HG02610 (cell line): ENCODE measurements at regions not wholly inside any gene's neighbourhood (a gene's known extent, or its start where the extent isn't known, plus 50 kb on each side); places are given as distances from the start of the nearest gene placed in this dataset.

ENCODE experiments used
- ATAC-seq: cut with Tn5 transposase; IDR thresholded peaks from one replicate; pipeline ENCODE4 v1.9.1; 2021; ENCODE audit warnings: mild to moderate bottlenecking, moderate library complexity; ENCODE audit not compliant: unreplicated experiment

DNA sequence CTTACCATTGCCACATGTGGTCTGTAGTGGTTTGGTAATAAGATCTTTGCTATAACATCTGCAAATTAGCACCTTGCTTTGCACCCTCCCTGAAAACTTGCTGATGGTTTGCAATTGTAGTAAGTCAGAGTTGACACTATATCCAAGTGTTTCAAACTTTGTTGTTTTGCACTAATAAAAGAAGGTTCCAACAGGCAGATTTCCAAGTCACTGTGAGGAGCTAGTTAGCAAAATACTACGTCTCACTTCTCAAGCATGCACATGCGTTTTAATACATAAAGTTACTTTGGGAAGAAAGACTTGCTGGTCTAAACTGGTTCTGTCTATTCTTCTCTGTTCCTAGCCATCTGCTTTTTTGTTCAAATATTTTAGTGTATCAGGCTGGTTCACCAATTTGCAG, 103.7 kb upstream of the ZNF521 start:
- no peak for ATAC-seq

DNA sequence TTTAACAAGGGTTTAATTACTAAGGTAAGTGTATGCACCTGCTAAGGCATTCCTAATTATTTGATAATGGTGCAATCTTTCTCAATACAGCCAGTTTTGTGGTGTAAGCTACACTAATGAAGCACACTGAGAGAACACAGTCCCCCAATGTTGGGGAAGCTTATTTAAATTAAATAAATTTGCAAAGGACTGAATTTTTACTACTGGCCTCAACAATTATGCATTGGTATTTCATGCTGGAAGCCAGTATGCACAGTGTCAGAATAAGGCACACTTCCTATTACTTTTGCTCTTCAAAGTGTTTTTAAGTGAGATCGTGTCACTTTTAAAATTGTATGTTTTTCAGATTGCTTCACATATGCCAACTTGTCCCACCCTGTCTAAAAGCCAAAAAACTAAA, 103.2 kb upstream of the ZNF521 start:
- ATAC-seq: no peak

- ATAC-seq: no peak
Measured at GRCh38 chr18:25454730-25455129, 102.8 kb upstream of the ZNF521 start.

DNA sequence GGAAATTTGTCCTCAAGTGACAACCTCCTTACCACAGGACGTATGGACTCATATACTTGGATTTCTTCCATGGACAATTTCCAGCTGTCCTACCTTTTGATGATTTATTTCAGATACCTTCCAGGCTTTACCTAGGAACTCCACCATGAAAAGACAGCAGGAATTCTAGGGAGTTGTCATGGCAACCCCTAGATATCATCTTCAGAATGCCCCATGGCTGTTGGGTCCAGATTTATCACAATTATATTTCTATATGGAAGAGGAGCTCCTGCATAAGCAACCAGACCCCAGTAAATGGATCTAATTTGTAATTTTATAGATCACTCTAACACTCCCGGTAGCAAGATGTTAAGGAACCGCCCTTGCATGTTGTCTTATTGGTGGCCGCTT, 102.3 kb upstream of the ZNF521 start:
- ATAC-seq: no peak

- no peak for ATAC-seq
Measured at GRCh38 chr18:25453556-25454269, 101.7 kb upstream of the ZNF521 start.

DNA sequence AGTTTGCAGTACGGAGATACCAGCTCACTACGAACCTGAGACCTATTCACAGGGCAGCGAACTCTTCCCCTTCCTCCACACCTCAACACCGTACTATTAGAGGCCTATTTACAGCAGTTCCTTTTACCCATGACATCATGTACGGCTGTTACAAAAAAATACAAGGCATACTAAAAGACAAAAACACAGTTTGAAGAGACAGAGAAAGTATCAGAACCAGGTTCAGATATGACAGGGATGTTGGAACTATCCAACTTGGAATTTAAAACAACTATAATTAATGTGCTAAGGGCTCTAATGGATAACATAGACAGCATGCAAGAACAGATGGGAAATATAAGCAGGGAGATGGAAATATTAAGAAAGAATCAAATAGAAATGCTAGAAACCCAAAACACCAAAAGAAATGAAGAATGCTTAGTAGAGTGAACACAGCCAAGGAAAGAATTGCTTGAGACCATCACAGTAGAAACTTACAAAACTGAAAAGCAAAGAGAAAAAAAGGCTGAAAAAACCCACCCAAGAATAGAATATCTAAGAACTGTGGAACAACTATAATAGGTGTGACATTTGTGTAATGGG, 99.2 kb upstream of the ZNF521 start:
- no peak for ATAC-seq

DNA sequence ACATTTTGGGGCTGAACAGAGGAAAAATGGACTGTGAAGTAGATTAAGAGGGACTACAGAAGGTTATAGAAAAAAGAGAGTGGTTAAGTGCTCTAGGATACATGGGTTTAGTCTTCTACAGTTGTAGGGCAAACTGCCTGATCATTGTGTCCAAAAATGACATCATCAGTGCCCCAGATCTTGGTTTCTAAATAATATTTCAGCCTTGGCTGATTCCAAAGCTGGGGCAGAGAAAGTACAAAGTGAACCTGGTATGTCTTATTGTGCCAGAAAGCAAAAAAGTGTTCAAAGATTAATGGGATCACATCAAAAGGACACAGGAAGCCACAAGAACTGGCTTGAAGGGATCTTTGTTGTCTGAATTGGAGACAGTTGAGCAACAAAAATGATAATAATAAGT, 97.1 kb upstream of the ZNF521 start:
- ATAC-seq: no peak

- no peak for ATAC-seq
Measured at GRCh38 chr18:25446972-25447371, 95.0 kb upstream of the ZNF521 start.

GRCh38 chr18:25445430-25445829, 93.5 kb upstream of the ZNF521 start:
- ATAC-seq: no peak

DNA sequence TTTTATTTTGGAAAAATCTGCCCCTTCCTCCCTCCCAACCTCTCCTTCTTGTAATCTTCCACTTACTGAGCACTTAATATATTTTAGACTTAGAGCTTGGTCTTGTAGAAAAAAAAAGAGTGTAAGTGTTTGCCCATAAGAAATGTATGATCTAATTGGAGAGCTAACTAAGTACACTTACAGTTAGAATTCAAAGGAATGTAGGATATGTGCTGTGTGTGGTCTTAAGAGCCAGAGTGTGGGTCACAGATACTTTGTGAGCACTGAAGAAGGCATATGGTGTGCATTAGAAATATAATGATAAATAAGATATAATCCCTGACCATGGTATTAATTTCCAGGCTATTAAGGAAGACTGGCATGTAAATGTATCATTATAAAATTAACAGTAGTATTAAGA, 91.8 kb upstream of the ZNF521 start:
- ATAC-seq: no peak

DNA sequence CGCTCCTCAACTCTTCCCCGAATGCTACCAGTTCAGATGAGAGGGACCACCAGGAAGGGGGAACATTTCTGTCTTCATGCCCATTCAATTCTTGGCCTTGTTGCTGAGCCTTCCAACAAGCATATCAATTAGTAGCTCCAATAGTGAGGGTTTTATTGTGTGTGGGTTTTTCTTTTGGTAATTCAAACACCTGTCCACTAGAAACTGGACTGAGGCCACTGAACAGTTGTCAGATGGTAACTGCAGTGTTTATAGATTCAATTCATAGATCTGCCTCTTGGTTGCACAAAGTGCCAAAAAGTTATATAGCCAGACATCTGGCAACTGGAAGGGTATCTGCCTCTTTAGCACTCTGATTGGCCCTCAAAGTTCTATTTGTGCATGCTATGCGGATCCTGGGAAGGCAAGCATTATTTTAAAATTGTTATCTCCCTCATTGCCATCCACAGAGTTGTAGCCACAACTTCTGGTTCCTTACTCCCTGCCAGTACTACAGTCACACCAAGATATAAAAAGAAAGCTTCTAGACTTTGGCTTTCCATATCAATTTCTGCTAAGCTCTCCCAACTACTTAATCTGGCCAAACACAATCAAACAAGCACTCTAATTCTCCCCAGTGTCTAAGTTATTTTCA, 83.3 kb upstream of the ZNF521 start:
- no peak for ATAC-seq

DNA sequence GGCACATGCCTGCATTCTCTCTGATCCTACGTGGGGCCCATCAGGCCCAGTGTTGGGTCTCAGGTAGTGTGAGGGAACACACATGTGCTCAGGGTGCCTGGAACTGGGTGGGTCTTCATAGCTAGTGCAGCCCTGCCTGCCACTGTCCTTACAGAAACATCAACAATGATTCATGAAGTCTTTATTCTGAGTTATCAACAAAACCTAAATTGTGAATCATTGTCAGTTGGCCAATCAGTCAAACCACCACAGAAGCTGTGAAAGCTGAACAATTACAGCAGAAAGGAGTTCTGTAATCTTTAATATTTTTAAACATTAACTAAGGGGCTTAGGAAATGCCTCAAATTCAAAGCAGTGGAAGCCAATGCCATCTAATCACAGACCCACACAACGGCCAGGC, 82.8 kb upstream of the ZNF521 start:
- no peak for ATAC-seq

- no peak for ATAC-seq
Measured at GRCh38 chr18:25433590-25433989, 81.6 kb upstream of the ZNF521 start.

- no peak for ATAC-seq
Measured at GRCh38 chr18:25425024-25425423, 73.1 kb upstream of the ZNF521 start.

DNA sequence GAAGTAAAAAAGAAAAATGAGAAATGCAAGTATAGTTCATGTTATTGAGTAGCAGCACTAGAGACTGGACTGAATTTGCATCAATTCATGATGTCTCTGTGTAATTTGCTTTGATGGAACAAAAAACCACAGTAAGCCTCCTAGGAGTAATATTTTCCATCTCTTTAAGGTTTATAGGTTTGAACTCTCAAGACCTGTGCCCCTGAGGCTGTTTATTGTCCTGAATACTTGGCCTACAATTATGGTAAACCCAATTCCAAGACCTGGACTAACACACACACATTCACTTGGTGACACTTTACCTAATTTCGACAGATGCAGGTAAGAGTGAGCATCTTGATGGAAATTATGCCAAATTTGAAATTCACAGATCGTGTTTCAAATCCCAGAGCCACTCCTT, 71.8 kb upstream of the ZNF521 start:
- ATAC-seq: no peak

GRCh38 chr18:25423267-25423666, 71.3 kb upstream of the ZNF521 start:
- ATAC-seq: no peak

GRCh38 chr18:25422230-25422629, 70.3 kb upstream of the ZNF521 start:
- ATAC-seq: no peak

DNA sequence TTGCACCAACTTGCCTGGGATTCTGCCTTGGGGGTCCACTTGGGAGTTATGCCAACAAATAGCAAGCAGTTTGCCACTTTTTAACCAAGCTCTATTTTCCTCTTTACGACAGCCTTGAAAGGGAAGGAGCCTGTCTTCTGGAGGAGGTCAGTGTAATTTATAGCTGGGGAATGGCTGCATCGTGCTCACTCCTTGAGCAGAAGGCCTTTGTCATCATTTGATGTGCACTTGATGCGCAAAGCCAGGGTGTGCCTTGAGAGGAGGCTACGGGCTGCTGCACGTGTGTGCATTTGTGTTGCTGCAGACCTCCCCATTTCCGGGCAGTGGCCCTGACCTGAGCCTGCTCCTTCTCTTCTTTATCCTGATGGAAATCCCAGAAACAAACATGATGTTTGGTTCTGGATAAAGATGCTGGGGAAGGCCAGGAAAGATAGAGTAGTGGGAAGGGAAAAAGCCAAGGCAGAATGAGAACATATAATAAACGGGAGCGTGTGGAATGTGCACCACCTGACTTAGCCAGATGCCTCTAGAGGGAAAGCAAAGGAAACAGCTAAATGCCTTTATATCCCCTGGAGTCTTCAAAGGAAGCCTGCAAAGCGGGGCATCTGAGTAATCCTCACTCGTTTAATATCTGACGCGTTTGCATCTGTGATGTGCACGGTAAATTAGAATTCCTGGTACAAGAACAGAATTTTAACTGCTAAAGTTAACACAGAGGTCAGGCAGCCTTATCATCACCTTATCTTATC, 68.3 kb upstream of the ZNF521 start:
- ATAC-seq: no peak

DNA sequence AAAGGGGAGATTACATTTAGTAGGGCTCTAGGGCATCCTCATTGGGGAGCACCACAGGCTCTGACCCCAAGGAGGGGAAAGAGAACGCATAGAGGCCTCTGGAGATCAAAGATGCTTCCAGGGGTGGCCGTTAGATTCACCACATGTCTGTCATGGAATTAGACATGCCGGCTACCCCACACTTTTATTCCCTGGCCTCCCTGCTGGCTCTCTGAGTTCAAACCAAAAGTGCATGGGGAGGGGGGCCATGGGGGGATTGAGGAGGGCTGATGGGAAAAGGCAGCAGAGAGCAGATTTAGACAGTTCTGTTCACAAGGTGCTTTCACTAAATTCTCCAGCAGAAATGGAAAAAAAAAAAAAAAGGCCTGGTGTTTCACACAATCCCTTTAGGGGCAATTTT, 64.4 kb upstream of the ZNF521 start:
- no peak for ATAC-seq

GRCh38 chr18:25409971-25410370, 58.0 kb upstream of the ZNF521 start:
- no peak for ATAC-seq

DNA sequence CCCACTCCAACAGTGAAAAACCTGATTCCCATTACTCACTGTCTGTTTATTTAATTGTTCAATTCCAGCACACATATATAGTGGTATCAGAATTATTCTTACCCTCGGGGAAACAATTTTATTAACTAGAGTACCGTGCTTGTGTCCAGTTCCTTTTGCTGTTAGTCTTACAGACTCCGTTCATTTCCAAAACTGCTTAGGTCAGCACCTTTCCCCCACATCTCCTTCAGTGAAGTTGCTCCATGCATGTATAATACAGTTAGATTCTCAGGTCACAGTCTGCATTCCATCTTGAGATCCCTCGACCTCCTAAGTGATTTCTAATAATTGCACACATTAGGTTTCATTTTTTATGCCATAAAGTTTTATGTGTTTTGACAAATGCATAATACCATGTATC, 56.3 kb upstream of the ZNF521 start:
- no peak for ATAC-seq
